Fibroblast of peridontal ligament (primary cell): ENCODE measurements at regions not wholly inside any gene's neighbourhood (a gene's known extent, or its start where the extent isn't known, plus 50 kb on each side); places are given as distances from the start of the nearest gene placed in this dataset.
"Not testable (repeated sequence)": the region's sequence is repeated elsewhere in the genome, so short reads cannot be mapped to it uniquely, and the experiment has no call there.

Source experiments
- DNase-seq: peaks from one replicate; pipeline ENCODE4 v3.0.0-alpha.2; 2010; ENCODE audit errors: extremely low read depth

DNA sequence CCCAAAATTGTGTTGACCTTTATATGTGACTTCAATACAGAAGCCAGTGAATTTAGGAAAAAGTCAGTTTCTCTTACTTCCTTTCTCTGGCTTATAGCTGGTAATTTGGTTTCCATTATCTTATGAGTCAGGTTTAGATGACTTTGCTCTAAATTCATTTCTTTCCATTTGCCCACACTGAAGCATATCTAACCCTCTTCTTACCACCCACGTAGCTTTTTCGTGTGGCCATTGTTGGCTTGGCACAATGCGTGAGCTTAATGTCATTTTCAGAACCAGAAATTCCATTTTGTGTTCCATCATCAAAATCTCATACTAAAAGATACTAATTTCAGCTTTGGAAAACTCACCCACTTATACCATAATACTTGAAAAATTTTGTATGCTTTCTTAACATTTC is 271.2 kb downstream of the INHBA start:
- peak; percentile 51 for DNase-seq

DNA sequence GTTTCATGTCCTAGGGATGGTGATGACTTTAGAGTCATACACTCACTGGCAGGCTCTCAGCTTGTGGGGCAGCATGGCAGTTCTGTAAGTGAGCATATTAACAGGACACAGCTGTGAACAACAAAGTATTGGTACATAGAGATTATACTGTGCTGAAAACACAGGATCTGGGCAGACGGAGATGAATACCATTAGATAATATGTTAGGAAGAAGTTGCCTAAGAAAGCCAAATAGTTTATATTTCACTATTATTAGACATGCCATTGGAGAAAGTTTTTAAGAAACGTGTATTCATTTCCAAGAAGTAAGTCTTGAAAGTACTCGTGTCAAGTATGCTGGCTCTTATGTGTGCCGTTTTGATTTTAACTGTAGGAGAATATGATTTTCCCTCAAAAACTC is 274.5 kb downstream of the INHBA start:
- peak; percentile 45 for DNase-seq

DNA sequence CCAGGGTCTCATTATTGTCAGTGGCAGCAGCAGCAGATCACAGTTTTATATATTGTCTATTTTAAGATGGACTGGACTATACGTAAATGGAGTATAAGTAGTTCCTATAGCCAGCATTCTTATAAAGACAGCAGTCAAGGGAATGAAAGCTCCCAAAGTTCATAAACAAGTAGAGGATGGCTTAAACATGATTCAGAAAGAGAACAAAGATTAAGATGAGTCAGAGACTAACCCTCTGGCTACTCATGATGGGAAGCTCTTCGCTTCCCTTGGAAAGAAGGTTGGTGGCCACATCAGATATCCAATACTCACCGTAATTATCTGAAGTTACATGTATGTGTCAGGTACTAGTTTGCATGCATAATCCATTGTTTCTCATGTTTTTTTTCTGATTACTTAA is 277.0 kb downstream of the INHBA start:
- peak; percentile 76 for DNase-seq

DNA sequence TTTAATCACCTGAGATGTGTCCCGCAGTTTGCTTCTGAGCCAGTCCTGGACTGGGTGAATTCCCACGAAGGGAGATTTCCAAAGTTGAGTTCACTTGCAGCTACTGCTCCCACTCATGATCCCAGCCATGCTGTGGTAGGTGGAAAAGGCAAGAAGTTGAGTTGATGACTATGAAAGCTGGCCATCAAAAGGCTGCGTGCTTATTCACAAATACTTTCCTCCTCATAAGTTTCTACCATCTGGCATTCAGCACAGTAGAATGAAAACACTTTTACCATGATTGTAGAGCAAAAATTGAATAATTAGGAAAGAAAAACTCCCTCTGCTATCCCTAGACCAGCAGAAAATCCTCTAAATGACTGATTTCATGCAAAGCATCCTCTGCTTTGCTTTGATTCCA is 281.8 kb downstream of the INHBA start:
- DNase-seq = no peak

DNA sequence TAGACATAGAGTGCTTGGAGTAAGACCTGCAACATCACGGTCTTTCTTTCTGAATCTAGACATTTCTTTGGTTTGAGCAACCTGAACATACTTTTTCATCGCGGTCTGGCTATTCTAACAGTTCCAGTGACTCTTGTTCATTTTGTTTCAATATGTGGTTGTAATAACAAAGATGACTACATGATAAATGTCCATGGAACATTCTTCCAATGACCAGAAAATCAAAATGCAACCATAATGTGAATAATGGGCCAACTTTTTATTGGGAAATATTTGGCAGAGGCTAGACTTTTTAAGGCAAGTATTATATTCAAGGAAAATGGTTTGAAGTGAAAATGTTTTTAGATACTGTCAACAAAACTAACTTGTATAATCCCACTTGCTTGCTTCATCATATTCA is 282.5 kb downstream of the INHBA start:
- DNase-seq = peak; percentile 49

DNA sequence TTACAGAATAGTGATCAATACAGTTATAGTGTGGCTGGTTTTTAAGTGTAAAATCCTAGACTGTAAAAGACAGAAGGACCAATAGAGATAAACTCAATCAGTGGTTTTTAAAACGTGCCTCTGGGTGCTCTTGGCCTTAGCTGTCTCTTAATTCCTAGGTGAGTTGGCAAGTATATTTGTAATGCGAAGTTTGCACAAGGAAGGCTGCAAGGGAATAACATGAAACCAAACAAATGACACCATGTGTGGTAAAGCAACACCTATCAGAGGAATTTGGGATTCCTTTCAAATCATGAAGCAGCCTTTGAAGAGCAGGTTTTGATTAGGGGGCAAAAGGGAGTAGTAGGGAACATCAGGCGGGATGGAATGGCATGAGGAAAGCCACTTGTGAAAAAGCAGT is 284.6 kb downstream of the INHBA start:
- DNase-seq = no peak

DNA sequence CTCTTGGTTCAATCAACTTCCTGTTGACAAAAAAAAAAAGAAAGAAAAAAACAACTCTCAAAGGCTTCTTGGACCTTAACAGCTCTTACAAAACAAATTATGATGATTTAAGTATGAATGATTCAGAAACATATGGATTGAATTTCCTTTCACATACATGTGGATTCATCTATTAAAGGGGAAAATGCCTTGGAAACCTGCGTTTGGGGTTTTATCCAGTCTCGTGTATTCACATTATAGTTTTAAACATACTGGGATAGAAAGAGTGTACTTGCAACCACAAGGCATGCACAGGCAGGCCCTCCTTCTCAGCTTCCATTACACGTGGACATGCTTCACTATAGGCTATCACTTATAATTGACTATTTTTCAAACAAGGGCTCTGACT is 286.7 kb downstream of the INHBA start:
- DNase-seq = peak; percentile 70

DNA sequence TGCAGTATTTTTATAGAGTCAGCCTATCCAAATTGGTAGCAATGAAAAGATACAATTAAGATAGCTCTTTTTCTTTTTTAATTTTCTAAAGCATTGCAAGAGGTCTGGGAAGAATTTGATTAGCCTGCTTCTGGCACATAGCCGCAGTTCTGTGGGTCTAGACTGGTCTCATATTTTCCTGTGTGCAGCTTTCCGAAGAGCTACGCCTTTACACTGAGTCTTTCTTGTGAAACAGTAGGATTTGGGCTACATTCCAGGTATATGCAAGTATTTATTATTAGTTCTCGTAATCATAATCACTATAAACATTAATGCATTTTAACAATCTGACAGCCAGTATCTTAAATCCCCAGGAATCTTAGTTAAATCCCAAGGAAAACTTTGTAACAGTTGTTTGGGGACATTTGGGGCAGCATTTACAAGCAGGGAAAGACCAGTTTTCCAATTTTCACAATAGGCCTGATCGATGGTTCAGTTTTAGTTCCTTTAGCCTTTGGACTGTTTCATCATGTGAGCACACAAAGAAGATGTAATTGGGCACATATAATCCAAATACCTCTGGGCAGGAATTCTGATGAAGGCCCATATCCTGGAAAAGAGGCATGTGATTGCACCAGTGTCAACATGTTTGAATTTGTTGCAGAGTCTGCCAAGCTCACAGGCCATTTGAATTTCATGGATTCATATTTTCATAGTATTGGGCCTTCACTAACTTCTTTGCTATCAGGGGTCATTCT is 287.3 kb downstream of the INHBA start:
- DNase-seq = no peak

DNA sequence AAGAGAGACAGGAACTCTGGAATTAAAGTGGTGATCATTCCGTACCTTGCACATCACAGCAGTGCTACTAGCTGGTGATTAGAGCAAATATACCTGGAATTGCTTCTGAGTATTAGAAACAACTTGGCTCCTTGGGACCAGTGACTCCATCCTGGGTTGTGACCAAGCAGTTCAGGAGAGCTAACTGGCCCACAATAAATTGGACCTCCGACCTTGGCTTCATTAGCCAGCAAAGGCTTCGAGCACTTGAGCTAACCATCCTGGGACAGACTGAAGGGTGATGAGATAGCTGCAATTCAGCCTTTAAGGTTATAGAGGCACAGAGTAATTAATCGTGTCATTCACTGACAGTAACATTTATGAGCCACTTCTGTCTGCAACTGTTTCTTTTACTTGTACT is 287.8 kb downstream of the INHBA start:
- no peak for DNase-seq

DNA sequence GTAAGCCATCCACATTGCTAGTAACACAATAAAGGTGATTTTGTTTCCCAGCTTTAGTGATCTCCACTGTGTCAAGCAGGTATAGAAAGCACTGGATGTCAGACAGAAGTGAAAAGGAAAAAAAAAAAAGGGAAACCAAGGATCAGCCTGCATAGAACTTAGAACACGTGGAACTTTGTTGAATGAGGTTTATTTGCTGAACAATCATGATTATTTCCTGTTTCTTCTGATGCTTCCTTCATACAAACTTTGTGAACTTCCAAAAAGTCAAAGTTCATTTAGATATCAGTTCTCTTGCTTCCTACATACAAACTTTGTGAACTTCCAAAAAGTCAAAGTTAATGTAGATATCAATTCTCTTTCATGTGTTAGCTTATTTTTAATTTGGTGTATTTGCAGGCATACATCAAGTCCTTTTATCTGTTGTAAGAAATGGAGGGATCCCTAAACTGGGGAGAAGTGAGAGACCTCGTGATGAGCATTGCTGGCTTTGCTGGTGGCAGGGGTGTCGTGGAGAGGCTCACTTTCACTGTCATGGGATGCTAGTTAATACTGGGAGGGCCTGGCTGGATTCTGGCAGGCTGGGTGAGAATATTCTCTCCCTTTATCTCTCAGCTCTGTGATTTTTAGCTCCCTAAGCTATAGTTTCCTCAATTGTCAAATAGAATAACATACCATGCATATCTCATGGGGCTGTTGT is 298.4 kb downstream of the INHBA start:
- no peak for DNase-seq

DNA sequence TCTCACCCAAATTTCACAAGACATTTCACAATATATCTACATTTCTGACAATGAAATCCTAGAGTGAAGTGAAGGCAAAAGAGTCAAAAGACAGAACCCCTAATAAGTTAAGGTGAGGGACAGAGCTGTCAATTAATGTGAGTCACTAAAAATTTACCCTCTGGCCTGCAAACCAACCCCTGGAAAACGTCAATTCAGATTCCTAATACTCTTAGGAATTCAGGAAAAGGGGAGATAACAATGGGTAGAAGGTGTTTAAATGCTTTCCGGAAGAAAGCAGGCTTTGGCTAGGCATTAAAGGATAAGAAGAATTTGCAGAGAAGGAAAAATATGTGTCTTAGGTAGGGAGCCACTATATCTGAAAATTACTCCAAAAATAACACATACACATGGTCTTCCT is 299.6 kb downstream of the INHBA start:
- no peak for DNase-seq

DNA sequence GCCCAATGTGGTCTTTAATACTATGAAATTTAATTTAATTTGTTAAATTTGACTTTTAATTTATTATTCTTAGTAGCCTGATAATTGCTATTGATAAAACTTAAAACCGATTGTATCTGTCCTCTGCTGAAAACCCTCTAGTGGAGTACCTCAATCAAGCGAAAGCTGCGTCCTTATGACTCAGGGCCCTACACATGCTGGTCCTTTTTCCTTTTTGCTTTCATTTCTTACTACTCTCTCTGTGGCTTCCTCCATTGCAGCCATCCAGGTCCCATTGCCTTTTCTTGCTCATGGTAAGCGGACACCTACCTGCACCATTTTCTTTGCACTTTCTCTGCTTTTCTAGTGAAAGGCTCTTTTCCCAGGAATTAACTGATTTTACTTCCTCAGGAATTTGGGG is 301.1 kb downstream of the INHBA start:
- DNase-seq = no peak

DNA sequence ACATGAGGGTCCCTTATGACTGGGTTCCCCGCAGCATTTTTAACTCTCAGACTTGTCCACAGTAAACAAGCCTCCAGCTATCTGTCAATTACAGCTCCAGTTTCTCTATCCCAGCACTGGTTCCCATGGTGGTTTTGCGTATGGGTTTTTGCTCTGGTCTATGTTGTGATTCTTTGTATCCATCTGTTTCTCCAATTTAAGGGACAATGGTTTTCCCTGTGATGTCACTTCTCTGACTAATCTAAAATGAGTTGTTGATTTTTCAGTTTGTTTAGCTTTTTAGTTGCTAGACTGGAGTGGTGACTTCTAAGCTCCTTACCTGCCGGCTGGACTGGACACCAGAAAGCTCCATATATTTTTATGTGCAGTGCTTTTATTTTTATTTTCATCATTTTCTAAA is 303.7 kb downstream of the INHBA start:
- peak; percentile 8 for DNase-seq

DNA sequence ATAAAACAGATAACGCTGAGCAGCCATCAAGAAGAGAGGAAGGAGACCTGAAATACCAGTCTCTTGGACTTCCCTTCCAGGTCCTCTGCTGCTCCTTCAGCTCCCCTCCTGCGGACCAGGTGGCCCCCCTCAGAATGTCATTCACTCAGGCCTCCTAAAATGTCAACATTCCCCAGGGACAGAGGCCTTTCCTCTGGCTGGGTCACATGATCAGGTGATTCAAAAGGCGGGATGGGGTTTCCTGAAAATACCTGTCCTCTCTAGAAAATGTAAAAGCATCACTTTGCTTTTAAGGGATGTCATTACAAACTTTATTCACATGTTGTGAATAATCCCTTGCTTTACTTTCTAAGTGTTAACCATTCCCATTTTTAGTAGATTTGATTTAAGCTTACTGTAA is 311.1 kb downstream of the INHBA start:
- no peak for DNase-seq

DNA sequence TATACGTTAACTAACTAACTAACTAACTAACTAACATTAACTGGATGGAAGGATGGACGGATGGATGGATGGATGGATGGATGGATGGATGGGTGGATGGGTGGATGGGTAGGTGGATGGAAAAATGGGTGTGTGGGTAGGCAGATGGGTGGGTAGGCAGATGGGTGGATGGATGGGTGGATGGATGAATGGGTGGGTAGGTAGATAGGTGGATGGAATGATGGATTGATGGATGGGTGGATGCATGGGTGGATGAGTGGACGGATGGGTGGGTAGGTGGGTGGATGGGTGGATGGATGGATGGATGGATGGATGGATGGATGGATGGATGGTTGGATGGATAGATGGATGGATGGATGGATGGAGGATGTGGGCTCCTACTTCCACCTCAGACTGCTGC is 314.0 kb downstream of the INHBA start:
- not testable (repeated sequence) for DNase-seq

DNA sequence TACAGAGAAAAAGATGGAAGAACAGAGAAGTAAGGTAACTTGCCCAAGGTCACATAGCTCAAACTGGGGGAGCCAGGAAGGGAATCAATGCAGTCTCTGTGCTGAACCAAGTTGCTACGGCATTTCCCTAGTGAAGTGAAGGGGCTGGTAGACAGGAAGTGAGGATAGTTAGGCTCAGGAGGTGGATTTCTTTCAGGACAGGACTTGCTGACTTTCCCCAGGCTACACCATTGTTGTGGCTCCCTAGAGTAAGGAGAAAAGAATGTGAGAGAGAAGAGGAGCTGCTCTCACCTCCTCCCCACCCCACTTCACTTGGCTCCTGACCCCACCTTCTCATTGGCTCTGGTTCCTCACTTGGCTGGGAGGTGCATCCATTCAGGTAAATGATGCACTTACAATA is 316.9 kb downstream of the INHBA start:
- no peak for DNase-seq

DNA sequence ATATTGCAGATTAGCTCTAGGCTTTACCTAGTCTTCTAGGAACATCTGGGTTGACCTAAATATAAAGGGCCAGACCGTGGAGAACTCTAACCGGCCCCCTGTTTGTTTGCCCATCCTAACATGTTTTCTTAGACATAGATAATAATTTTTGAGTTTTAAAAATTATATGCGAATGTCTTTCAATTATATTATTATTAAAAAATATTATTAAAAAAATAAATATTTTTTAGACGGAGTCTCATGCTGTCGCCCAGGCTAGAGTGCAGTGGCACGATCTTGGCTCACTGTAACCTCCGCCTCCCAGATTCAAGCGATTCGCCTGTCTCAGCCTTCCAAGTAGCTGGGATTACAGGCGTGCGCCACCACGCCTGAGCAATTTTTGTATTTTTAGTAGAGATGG is 318.5 kb downstream of the INHBA start:
- no peak for DNase-seq

DNA sequence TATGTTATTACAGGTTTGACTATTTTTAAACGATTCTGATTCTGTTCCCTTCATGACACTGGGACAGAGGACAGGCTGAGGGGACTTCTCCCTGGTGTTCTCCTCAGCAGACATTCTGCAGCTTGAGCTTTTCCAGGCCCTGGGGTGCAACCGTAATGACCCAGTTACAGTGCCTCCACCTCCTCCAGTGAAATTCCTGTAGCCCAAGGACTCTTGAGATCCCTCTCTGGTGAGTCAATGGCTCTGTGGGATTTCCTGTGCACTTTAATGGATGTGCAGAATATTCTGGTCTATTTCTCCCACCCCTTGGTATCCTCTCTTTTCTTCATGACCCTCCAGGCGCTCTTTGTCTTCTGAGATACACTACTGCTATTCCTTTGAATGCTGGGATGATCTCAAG is 319.3 kb downstream of the INHBA start:
- DNase-seq = no peak

DNA sequence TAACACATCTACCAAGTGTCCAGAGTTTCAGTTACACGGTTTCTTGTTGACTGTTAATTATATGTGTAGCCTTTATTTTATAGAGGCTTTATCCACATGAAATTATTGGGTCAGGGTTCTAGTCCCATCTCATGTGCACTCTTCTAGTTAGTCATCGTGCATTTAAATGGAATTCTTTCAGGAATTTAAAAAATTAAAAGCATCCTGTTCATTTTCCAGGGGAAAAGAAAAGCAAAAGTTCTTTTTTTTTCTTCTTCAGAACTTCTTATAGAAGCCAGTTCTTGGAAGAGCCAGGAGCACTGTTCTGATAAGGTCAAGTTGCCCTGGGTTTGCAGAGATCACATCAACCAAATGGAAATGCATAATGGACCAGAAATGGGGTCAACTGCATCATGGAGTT is 324.7 kb downstream of the INHBA start:
- DNase-seq = peak; percentile 8

DNA sequence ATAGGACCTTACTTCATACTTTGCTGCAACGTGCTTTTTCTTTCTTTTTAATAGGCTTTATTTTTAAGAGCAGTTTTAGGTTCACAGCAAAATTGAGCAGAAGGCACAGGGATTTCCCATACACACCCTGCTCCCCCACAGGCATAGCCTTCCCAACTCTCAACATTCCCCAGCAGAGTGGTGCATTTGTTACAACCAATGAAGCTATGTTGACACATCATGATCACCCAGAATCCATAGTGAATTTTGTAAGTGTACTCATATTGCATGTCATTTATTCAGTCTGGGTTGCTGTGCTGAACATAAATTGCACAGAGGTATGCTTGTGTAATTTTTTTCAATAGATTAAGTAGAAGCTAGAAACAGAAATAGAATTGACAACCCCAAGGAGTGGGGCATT is 327.3 kb downstream of the INHBA start:
- DNase-seq = peak; percentile 18

DNA sequence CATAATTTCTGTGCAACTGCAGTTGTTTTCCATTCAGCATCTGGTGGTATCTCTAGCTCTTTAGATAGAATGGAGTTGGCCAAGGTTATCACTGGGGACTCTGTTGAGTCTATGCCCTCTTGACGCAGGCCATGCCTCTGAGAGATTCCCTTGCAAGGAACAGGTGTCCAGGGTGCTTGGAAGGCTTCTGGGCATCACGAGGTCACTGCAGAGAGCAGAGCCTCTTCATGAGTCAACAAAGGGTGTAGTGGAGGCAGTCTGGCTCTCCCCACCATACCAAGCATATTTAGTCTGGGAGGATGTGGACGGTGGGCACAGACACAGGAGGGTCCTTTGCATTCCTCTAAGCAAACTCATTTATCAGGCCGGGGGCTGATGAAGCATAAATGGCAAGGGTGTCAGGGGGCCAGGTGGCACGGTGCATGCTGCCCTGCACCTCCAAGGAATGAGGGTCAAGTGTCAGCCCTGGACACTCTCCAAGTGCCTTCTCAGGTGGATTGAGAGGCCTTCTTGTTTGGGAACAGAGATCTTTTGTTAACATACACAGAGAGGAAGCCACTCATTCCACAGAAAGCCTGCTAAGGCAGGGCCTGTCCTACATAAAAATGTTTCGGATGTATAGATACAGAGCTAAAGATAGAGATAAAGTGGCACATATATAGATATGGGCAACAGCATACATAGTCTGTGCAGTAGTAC is 328.6 kb downstream of the INHBA start:
- no peak for DNase-seq

DNA sequence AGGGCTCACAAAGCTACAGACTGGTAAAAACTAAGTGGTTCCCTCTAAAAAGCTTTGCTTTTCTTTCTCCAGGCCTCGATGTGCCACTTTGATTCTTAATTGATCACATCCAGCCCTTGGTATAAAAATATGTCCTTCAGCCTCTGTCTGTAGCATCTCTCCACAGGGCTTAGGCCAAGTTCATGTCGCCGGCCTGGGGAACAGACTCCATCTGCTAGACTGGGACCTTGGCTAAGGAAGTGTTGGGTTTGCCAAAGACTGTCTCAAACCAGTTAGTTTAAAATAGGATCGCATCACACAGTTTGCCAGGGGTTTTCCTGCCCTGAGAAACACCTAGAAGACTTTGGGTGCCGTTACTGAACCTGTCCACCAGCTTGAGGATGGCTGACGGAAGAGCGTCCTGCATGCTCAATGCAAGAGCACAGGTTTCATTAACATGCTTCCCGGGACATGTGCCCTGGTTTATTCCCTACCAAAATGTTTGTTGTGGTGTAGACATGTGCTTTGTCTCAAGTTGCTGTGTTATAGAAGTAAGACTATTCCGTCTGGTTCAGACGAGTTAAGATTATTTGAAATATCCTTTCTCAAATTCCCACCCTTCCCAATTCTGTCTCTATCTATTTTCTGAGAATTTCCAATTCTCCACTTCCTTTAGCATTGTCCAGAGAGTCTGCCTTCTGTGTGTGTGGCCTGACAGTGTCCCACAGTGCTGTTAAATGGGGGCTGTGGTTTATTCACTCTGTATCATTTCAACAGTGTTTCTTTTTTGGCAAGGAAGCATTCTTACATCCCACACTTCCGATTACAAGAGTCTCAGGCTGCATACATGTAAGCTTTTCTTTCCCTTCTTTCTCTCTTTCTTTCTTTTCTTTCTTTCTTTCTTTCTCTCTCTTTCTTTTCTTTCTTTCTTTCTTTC is 334.7 kb downstream of the INHBA start:
- DNase-seq = peak; percentile 39
